ENCODE measurements at regions not wholly inside any gene's neighbourhood (a gene's known extent, or its start where the extent isn't known, plus 50 kb on each side); places are given as distances from the start of the nearest gene placed in this dataset.

DNA sequence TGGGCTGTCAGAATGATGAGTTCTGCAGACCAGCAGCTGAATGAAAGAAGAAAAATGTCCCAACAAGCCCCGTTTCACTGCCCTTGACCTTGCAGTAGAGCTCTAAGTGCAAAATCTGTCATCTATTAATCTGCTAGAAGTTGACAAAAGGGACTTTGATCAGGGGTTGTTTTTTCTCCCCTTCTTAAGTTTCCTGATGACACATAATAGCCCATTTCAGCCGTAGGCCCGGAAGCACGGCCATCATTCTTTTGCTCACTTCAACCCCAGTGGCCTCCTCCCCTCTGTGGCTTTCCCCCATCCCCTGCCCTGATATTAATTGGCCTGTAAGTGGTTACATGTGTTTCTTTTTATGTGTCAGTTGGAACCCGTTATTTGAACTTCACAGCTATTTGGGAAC lies 298.9 kb downstream of the RPLP1 start:
- TF ChIP-seq, protein P1, sequence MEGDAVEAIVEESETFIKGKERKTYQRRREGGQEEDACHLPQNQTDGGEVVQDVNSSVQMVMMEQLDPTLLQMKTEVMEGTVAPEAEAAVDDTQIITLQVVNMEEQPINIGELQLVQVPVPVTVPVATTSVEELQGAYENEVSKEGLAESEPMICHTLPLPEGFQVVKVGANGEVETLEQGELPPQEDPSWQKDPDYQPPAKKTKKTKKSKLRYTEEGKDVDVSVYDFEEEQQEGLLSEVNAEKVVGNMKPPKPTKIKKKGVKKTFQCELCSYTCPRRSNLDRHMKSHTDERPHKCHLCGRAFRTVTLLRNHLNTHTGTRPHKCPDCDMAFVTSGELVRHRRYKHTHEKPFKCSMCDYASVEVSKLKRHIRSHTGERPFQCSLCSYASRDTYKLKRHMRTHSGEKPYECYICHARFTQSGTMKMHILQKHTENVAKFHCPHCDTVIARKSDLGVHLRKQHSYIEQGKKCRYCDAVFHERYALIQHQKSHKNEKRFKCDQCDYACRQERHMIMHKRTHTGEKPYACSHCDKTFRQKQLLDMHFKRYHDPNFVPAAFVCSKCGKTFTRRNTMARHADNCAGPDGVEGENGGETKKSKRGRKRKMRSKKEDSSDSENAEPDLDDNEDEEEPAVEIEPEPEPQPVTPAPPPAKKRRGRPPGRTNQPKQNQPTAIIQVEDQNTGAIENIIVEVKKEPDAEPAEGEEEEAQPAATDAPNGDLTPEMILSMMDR (IDR thresholded peaks at IDR 0.05) = no peak
- H3K4me1 ChIP-seq = peaks cover 7% of the 10 kb centered on the region
- no peak for ATAC-seq
- H3K36me3 ChIP-seq = no peaks in the 10 kb centered on the region
- DNase-seq = no peak
- intact Hi-C loops (cut with DNase I) = no loop called here
- H3K4me3 ChIP-seq = no peak overlapping the region
- H3K9me3 ChIP-seq = no peaks in the 10 kb centered on the region
- no peaks in the 10 kb centered on the region for H3K27me3 ChIP-seq (ENCODE audit: low read depth)
- no peak overlapping the region for H3K27ac ChIP-seq

DNA sequence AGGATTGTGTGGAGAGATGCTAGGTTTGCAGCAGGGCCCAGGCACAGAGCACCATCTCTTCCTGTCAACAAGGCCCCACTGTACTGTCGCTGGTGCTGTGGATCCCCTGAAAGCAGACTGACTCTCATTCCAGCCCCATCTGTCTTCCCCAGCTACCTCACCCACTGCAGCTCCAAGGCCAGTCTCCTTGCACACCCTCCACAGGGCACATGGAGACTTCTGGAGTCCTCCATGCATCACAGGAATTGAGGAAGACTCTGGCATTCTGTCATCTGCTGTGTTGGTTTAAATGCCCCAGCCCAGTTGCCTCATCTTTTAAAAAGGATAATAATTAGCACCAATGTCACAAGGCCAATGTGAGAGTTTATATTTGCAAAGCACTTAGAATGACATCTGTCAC lies 301.2 kb downstream of the RPLP1 start:
- no peaks in the 10 kb centered on the region for H3K27me3 ChIP-seq (ENCODE audit: low read depth)
- DNase-seq (no peak), ATAC-seq (no peak)
- TF ChIP-seq, protein P1 (IDR thresholded peaks at IDR 0.05) = no peak
- H3K27ac ChIP-seq = no peak overlapping the region
- intact Hi-C loops (cut with DNase I) = no loop called here
- no peak overlapping the region for H3K4me3 ChIP-seq
- H3K4me1 ChIP-seq = peaks cover 19% of the 10 kb centered on the region
- H3K9me3 ChIP-seq = no peaks in the 10 kb centered on the region
- H3K36me3 ChIP-seq = no peaks in the 10 kb centered on the region

DNA sequence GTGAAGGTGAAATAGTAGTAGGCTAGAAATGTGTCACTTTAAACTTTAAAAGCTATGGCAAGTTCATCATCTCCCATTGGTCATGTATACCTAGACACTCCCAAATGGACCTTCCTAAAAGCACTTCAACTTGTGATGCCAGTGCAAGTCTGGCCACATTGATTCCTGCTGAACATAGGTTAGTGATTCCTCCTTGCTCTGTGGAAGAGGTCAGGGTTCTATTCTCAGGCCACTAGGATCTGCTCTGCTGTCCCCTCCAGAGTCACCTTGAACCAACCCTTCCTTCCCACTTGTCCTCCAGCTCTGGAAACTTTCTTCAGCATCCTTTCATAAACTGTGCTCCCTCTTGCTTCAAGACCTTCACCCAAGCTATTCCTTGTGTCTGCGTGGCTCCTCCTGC lies 301.7 kb downstream of the RPLP1 start:
- Histone ChIP-seq H3K27ac (no peak overlapping the region), H3K4me3 (no peak overlapping the region), H3K9me3 (no peaks in the 10 kb centered on the region), H3K4me1 (peaks cover 24% of the 10 kb centered on the region), H3K36me3 (no peaks in the 10 kb centered on the region), H3K27me3 (ENCODE audit: low read depth) (no peaks in the 10 kb centered on the region)
- no peak for DNase-seq
- TF ChIP-seq, protein P1 (IDR thresholded peaks at IDR 0.05) = no peak
- no peak for ATAC-seq
- intact Hi-C loops (cut with DNase I) = no loop called here

DNA sequence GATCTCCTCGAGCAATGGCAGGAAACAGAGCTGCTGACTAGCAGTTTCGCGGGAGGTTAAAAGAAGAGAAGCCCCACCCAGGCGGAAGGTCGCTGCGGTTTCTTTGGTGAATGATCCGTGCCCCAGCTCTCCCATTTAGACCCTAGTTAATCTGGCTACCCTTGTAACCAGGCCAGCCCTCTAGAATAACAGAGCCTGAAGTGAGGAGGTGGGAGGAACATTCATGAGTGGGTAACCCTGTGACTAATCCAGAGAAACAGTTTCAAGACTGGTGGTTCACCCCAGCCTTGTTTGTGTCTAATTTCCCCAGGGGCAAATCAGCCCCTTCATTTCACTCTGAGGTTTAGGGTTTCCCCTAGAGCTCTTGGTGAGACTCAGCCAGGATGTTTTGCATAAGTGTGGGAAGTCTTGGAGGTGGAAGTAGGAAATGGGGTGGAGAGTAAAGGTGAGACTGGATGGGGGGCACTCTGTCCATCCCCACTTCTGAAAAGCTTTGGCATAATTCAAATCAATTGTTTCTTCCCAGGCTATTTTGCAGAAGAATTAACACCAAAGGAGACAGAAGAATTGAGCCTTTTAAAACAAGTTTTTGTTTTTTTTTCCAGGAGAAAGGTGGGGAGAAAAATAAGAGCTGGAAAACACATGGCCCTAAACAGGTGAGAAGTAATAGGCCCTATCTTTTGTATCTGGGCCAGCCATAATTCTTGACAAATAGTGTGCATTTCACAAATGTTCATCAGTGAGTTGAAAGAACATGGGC lies 303.1 kb downstream of the RPLP1 start:
- Histone ChIP-seq H3K4me1 (peaks cover 38% of the 10 kb centered on the region), H3K4me3 (no peak overlapping the region), H3K27ac (no peak overlapping the region), H3K36me3 (no peaks in the 10 kb centered on the region), H3K27me3 (ENCODE audit: low read depth) (no peaks in the 10 kb centered on the region), H3K9me3 (no peaks in the 10 kb centered on the region)
- ATAC-seq = no peak
- no peak for DNase-seq
- TF ChIP-seq, protein P1 (IDR thresholded peaks at IDR 0.05) = no peak
- intact Hi-C loops (cut with DNase I) = no loop called here

DNA sequence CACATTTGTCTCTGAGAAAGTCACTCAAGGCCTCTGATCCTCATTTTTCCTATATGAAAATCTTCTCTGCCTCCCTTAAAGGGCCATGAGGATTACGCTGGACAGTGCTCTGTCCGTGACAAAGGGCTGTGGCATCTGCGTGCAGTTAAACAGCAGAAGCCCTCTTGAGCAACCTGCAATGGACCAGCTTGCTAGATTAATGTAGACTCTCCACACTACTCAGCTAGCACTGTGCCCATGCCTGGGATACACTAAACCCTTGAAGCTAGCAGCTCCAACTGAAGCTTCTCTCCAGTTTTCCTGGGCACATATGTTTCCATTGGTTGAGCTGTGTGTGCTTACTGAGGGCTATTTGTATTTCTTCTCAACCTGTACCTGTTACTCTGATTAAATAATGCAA lies 303.8 kb downstream of the RPLP1 start:
- intact Hi-C loops (cut with DNase I) = no loop called here
- TF ChIP-seq, protein P1 (IDR thresholded peaks at IDR 0.05) = no peak
- Histone ChIP-seq H3K4me3 (no peak overlapping the region), H3K36me3 (no peaks in the 10 kb centered on the region), H3K4me1 (peaks cover 38% of the 10 kb centered on the region), H3K9me3 (no peaks in the 10 kb centered on the region), H3K27ac (no peak overlapping the region), H3K27me3 (ENCODE audit: low read depth) (no peaks in the 10 kb centered on the region)
- ATAC-seq (no peak), DNase-seq (no peak)
